Left renal cortex interstitium (tissue), 4 donors: ENCODE measurements at regions not wholly inside any gene's neighbourhood (a gene's known extent, or its start where the extent isn't known, plus 50 kb on each side); places are given as distances from the start of the nearest gene placed in this dataset.

Experiments used
- DNase-seq, 4 donors: peaks; one replicate each; pipeline ENCODE4 v3.0.0-alpha.2; 2013; ENCODE audit warnings: low read depth in 4 of 4, low spot score in 2 of 4, missing footprints in 1 of 4

GRCh38 chr2:157178874-157179273 is 78.6 kb upstream of the GALNT5 start:
- DNase-seq = no peak

GRCh38 chr2:157179324-157180105 is 78.0 kb upstream of the GALNT5 start:
- no peak for DNase-seq

GRCh38 chr2:157180359-157180758 is 77.1 kb upstream of the GALNT5 start:
- no peak for DNase-seq

GRCh38 chr2:157181234-157181633 is 76.3 kb upstream of the GALNT5 start:
- no peak for DNase-seq

GRCh38 chr2:157182204-157182709 is 75.2 kb upstream of the GALNT5 start:
- DNase-seq = no peak

- DNase-seq = no peak
These were observed 74.6 kb upstream of the GALNT5 start for GRCh38 chr2:157182834-157183396.

GRCh38 chr2:157184161-157184895 is 73.2 kb upstream of the GALNT5 start:
- DNase-seq = no peak

- no peak for DNase-seq
These were observed 71.9 kb upstream of the GALNT5 start for GRCh38 chr2:157185476-157186227.

- DNase-seq = no peak
These were observed 67.4 kb upstream of the GALNT5 start for GRCh38 chr2:157190151-157190550.

GRCh38 chr2:157191186-157191585 is 66.3 kb upstream of the GALNT5 start:
- DNase-seq = no peak

- no peak for DNase-seq
These were observed 64.8 kb upstream of the GALNT5 start for GRCh38 chr2:157192445-157193423.

- DNase-seq = no peak
These were observed 64.0 kb upstream of the GALNT5 start for GRCh38 chr2:157193461-157193860.

GRCh38 chr2:157194097-157194688 is 63.3 kb upstream of the GALNT5 start:
- peak in 3 of 4 donors; percentile 3 to 31 (median 5) for DNase-seq

GRCh38 chr2:157194844-157195243 is 62.7 kb upstream of the GALNT5 start:
- DNase-seq = no peak

GRCh38 chr2:157196956-157197355 is 60.5 kb upstream of the GALNT5 start:
- DNase-seq = no peak

GRCh38 chr2:157197848-157198247 is 59.7 kb upstream of the GALNT5 start:
- no peak for DNase-seq

- no peak for DNase-seq
These were observed 53.9 kb upstream of the GALNT5 start for GRCh38 chr2:157203651-157204050.

- no peak for DNase-seq
These were observed 53.1 kb upstream of the GALNT5 start for GRCh38 chr2:157204401-157204800.

- DNase-seq = no peak
These were observed 50.6 kb upstream of the GALNT5 start for GRCh38 chr2:157206916-157207315.
